ENCODE measurements at regions not wholly inside any gene's neighbourhood (a gene's known extent, or its start where the extent isn't known, plus 50 kb on each side); places are given as distances from the start of the nearest gene placed in this dataset.

DNA sequence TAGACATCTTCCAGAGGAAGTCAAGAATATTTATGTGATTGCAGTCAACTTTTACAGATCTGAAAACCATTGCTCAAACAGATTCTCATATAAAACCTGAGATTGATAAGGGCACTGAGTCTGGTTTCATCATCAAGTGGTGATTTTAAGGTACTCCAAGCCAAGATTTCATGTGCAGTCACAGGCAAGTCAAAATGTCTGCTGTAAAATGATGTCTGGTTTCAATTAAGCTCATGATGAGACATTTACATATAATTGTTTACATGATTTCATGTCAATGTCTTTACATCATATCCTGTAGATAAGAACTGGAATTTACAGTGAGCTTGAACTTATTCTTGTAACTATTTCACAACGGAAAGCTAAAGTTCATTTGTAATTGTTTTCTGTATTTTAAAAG lies 1215.5 kb downstream of the ROBO2 start:
- Histone ChIP-seq H3K27me3 (no peaks in the 10 kb centered on the region), H3K4me3 (no peak overlapping the region), H3K36me3 (no peaks in the 10 kb centered on the region), H3K4me1 (ENCODE audit: insufficient read depth) (no peaks in the 10 kb centered on the region), H3K27ac (no peak overlapping the region), H3K9me3 (no peaks in the 10 kb centered on the region)
- 69 to 74% (median 72%) methylated on average over 1 of the region's 1 CpG for WGBS, 3 donors
- DNase-seq, result no peak
- TF ChIP-seq POLR2A (IDR thresholded peaks at IDR 0.05) (no peak), EP300 (IDR thresholded peaks at IDR 0.05) (no peak)
- TF ChIP-seq, protein P1, sequence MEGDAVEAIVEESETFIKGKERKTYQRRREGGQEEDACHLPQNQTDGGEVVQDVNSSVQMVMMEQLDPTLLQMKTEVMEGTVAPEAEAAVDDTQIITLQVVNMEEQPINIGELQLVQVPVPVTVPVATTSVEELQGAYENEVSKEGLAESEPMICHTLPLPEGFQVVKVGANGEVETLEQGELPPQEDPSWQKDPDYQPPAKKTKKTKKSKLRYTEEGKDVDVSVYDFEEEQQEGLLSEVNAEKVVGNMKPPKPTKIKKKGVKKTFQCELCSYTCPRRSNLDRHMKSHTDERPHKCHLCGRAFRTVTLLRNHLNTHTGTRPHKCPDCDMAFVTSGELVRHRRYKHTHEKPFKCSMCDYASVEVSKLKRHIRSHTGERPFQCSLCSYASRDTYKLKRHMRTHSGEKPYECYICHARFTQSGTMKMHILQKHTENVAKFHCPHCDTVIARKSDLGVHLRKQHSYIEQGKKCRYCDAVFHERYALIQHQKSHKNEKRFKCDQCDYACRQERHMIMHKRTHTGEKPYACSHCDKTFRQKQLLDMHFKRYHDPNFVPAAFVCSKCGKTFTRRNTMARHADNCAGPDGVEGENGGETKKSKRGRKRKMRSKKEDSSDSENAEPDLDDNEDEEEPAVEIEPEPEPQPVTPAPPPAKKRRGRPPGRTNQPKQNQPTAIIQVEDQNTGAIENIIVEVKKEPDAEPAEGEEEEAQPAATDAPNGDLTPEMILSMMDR (IDR thresholded peaks at IDR 0.05), result no peak
- intact Hi-C loops (cut with DNase I), result no loop called here

GRCh38 chr3:78256123-78256522 lies 1216.2 kb downstream of the ROBO2 start:
- DNase-seq, result no peak
- Histone ChIP-seq H3K27me3 (no peaks in the 10 kb centered on the region), H3K4me1 (ENCODE audit: insufficient read depth) (no peaks in the 10 kb centered on the region), H3K36me3 (no peaks in the 10 kb centered on the region), H3K4me3 (no peak overlapping the region), H3K9me3 (no peaks in the 10 kb centered on the region), H3K27ac (no peak overlapping the region)
- WGBS, 3 donors, result 4 to 21% (median 8%) methylated on average over 1 of the region's 1 CpG
- no peak for TF ChIP-seq EP300 (IDR thresholded peaks at IDR 0.05)
- TF ChIP-seq, protein P1 (IDR thresholded peaks at IDR 0.05), result no peak
- TF ChIP-seq POLR2A (IDR thresholded peaks at IDR 0.05), result no peak
- intact Hi-C loops (cut with DNase I), result no loop called here

- Histone ChIP-seq H3K4me1 (ENCODE audit: insufficient read depth) (no peaks in the 10 kb centered on the region), H3K27ac (no peak overlapping the region), H3K27me3 (no peaks in the 10 kb centered on the region), H3K36me3 (no peaks in the 10 kb centered on the region), H3K4me3 (no peak overlapping the region), H3K9me3 (no peaks in the 10 kb centered on the region)
- TF ChIP-seq POLR2A (IDR thresholded peaks at IDR 0.05), result no peak
- TF ChIP-seq, protein P1 (IDR thresholded peaks at IDR 0.05), result no peak
- no peak for TF ChIP-seq EP300 (IDR thresholded peaks at IDR 0.05)
- no peak for DNase-seq
- WGBS, 3 donors, result 94 to 98% (median 96%) methylated on average over 3 of the region's 3 CpGs
- intact Hi-C loops (cut with DNase I), result no loop called here
Observed at GRCh38 chr3:78257951-78258530, 1218.1 kb downstream of the ROBO2 start.

DNA sequence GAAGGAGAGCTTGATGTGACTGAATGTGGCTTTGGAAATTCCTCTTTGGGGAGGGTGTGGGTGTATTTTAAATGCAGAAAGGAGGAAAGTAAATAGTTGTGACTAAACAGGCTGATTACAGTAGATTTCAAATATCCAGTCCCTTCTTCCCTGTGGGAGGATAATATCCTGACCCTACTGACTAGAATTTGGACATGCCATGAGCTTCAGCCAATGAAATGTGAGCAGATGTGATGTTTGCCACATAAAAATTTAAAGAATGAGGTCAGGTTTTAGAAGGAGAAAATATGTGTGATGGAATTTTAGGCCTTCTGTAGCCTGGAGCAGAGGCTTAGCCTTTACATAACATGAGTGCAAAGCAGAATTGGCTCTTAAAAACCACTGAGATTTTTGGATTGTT lies 1218.9 kb downstream of the ROBO2 start:
- Histone ChIP-seq H3K9me3 (no peaks in the 10 kb centered on the region), H3K4me1 (ENCODE audit: insufficient read depth) (no peaks in the 10 kb centered on the region), H3K27ac (no peak overlapping the region), H3K4me3 (no peak overlapping the region), H3K36me3 (no peaks in the 10 kb centered on the region), H3K27me3 (no peaks in the 10 kb centered on the region)
- intact Hi-C loops (cut with DNase I), result no loop called here
- no peak for DNase-seq
- TF ChIP-seq EP300 (IDR thresholded peaks at IDR 0.05), result no peak
- TF ChIP-seq, protein P1 (IDR thresholded peaks at IDR 0.05), result no peak
- TF ChIP-seq POLR2A (IDR thresholded peaks at IDR 0.05), result no peak
